IMR-90 (cell line): ENCODE measurements at regions not wholly inside any gene's neighbourhood (a gene's known extent, or its start where the extent isn't known, plus 50 kb on each side); places are given as distances from the start of the nearest gene placed in this dataset.
A peak's percentile ranks its signal among the peaks of the same experiment; 100 is the strongest.

Source experiments
- ATAC-seq: fragments of 200-7000 bp; cut with Tn5 transposase; 2 replicates; pipeline ENCODE4 v1.9.1; 2020; ENCODE audit warnings: low read depth, mild to moderate bottlenecking, moderate library complexity
- BruUV-seq: library from RNA; stranded (reverse); fragments of 400-500 nt; replicated peaks from 2 replicates; lab custom pipeline; 2021; lab: Mats Ljungman, UMichigan
- CTCF ChIA-PET: fragments of 300-600 bp; formaldehyde crosslinking; extraction: SDS; loops from one replicate; lab custom pipeline; 2021; ENCODE audit warnings: antibody characterized with exemption; lab: Yijun Ruan, JAX
- POLR2A ChIA-PET: fragments of 300-600 bp; sonication (Branson Sonifier 250); formaldehyde crosslinking; loops from one replicate; lab custom pipeline; 2022; ENCODE audit warnings: antibody characterized with exemption; ENCODE audit not compliant: unreplicated experiment; lab: Charles Lee
- DNase-seq: peaks from one replicate; pipeline ENCODE4 v3.0.0; 2013
- H2AFZ ChIP-seq: replicated peaks from 2 replicates; pipeline ENCODE3; 2013; ENCODE audit warnings: low read length, mild to moderate bottlenecking; ENCODE audit not compliant: poor library complexity
- H2AK5ac ChIP-seq: 2 replicates; pipeline ENCODE4 v1.6.1; 2013; ENCODE audit warnings: low read depth, low read length, inconsistent platforms
- H2AK9ac ChIP-seq: replicated peaks from 2 replicates; pipeline ENCODE3; 2013; ENCODE audit warnings: mild to moderate bottlenecking, low read depth, low read length, moderate library complexity; ENCODE audit not compliant: poor library complexity
- H2BK120ac ChIP-seq: 2 replicates; pipeline ENCODE4 v1.6.1; 2013; ENCODE audit warnings: low read depth, low read length, inconsistent platforms
- H2BK15ac ChIP-seq: 3 replicates; pipeline ENCODE4 v1.6.1; 2013; ENCODE audit warnings: low read depth, low read length, inconsistent platforms
- H2BK20ac ChIP-seq: 2 replicates; pipeline ENCODE4 v1.6.1; 2013; ENCODE audit warnings: low read depth, mild to moderate bottlenecking, inconsistent platforms, low read length, moderate library complexity
- H2BK5ac ChIP-seq: 2 replicates; pipeline ENCODE4 v1.6.1; 2013; ENCODE audit warnings: mild to moderate bottlenecking, low read depth, low read length, inconsistent platforms; ENCODE audit not compliant: poor library complexity, severe bottlenecking
- H3K14ac ChIP-seq: replicated peaks from 2 replicates; pipeline ENCODE4 v1.6.1; 2013; ENCODE audit warnings: low read depth, low read length, inconsistent platforms
- H3K18ac ChIP-seq: 2 replicates; pipeline ENCODE4 v1.6.1; 2013; ENCODE audit warnings: low read depth, low read length, control low read depth
- H3K23ac ChIP-seq: 2 replicates; pipeline ENCODE4 v1.6.1; 2013; ENCODE audit warnings: low read depth, low read length, inconsistent platforms
- H3K27ac ChIP-seq: 2 replicates; pipeline ENCODE4 v1.5.1; 2013; ENCODE audit warnings: mild to moderate bottlenecking, control low read depth, low read length; ENCODE audit not compliant: insufficient read depth
- H3K27me3 ChIP-seq: 2 replicates; pipeline ENCODE4 v1.6.1; 2013; ENCODE audit warnings: low read length; ENCODE audit not compliant: control insufficient read depth, insufficient read depth
- H3K36me3 ChIP-seq: 2 replicates; pipeline ENCODE4 v1.6.1; 2013; ENCODE audit warnings: low read length, mixed read lengths; ENCODE audit not compliant: control insufficient read depth, insufficient read depth
- H3K4ac ChIP-seq: 2 replicates; pipeline ENCODE4 v1.6.1; 2013; ENCODE audit warnings: low read depth, low read length, inconsistent platforms
- H3K4me1 ChIP-seq: 2 replicates; pipeline ENCODE4 v1.6.1; 2013; ENCODE audit warnings: low read length, mixed read lengths; ENCODE audit not compliant: control insufficient read depth, insufficient read depth
- H3K4me2 ChIP-seq: 2 replicates; pipeline ENCODE4 v1.6.1; 2013; ENCODE audit warnings: low read depth, mild to moderate bottlenecking, control low read depth, low read length, moderate library complexity
- H3K4me3 ChIP-seq: 2 replicates; pipeline ENCODE4 v1.5.1; 2013; ENCODE audit warnings: low read depth, mild to moderate bottlenecking, control low read depth, low read length, moderate library complexity; ENCODE audit not compliant: insufficient read depth
- H3K56ac ChIP-seq: 2 replicates; pipeline ENCODE4 v1.6.1; 2013; ENCODE audit warnings: low read length, inconsistent platforms; ENCODE audit not compliant: insufficient read depth; ENCODE audit errors: extremely low read depth
- H3K79me1 ChIP-seq, 2 experiments: 2 replicates each; pipeline ENCODE4 v1.6.1; 2013; ENCODE audit warnings: low read length in 2 of 2, inconsistent platforms in 1 of 2, low read depth in 1 of 2
- H3K9ac ChIP-seq: 2 replicates; pipeline ENCODE4 v1.6.1; 2013; ENCODE audit warnings: low read depth, low read length, control low read depth
- H3K9me1 ChIP-seq: 2 replicates; pipeline ENCODE4 v1.6.1; 2013; ENCODE audit warnings: low read length, inconsistent platforms; ENCODE audit not compliant: insufficient read depth
- H3K9me3 ChIP-seq: 2 replicates; pipeline ENCODE4 v1.6.1; 2013; ENCODE audit warnings: low read length; ENCODE audit not compliant: control insufficient read depth, insufficient read depth
- H4K20me1 ChIP-seq: 2 replicates; pipeline ENCODE4 v1.6.1; 2013; ENCODE audit warnings: low read length, inconsistent platforms; ENCODE audit not compliant: insufficient read depth
- H4K5ac ChIP-seq: 2 replicates; pipeline ENCODE4 v1.6.1; 2013; ENCODE audit warnings: mild to moderate bottlenecking, low read depth, low read length, control low read depth
- H4K8ac ChIP-seq, 2 experiments: 2 replicates each; pipeline ENCODE4 v1.6.1; 2013; ENCODE audit warnings: low read depth in 2 of 2, low read length in 2 of 2, control low read depth in 1 of 2, inconsistent platforms in 1 of 2
- H4K91ac ChIP-seq: 2 replicates; pipeline ENCODE4 v1.6.1; 2013; ENCODE audit warnings: low read depth, low read length, inconsistent platforms; ENCODE audit not compliant: insufficient read depth
- BHLHE40 ChIP-seq: fragments of 150-350 bp; IDR thresholded peaks from 2 replicates; pipeline ENCODE4 v1.6.1; 2016; ENCODE audit warnings: mild to moderate bottlenecking, low read depth, low read length
- CEBPB ChIP-seq: IDR thresholded peaks from 2 replicates; pipeline ENCODE4 v1.6.1; 2012; ENCODE audit warnings: low read depth, low read length, improper control_type of control experiment
- MAFK ChIP-seq: IDR thresholded peaks from 2 replicates; pipeline ENCODE4 v1.6.1; 2012; ENCODE audit warnings: low read depth, low read length, improper control_type of control experiment
- WGBS, 2 experiments: methylation state at CpG; one replicate each; pipeline versions ENCODE4 v1.1.5 to v1.1.7; 2013; ENCODE audit warnings: missing lambda C conversion rate in 2 of 2; ENCODE audit not compliant: insufficient read length in 1 of 2; ENCODE audit errors: extremely low coverage in 2 of 2; 5-methylcytosine and 5-hydroxymethylcytosine counted together
- dilution Hi-C: fragments of 300-500 bp; cut with HindIII; formaldehyde crosslinking; loops from one replicate; pipeline ENCODE4 v1.14.3; 2018; ENCODE audit warnings: low sequenced_read_pairs; ENCODE audit not compliant: unreplicated experiment
- in situ Hi-C: fragments of 300-500 bp; cut with MboI; formaldehyde crosslinking; loops from 3 replicates; pipeline ENCODE4 v1.14.3; 2019; ENCODE audit warnings: low sequenced_read_pairs, inconsistent platforms, mixed read lengths
- intact Hi-C: fragments of 100-400 bp; cut with micrococcal nuclease; formaldehyde crosslinking; loops from 2 replicates; pipeline ENCODE4 v1.10.0; 2022

GRCh38 chr6:121590438-121590837, 155.0 kb downstream of the GJA1 start:
- POLR2A ChIA-PET = no interaction called here
- peaks cover 7% of the 10 kb centered on the region; the same call in 1 of the 2 replicates for H3K4me1 ChIP-seq

More at GRCh38 chr6:121590438-121590837, 155.0 kb downstream of the GJA1 start:
- Histone ChIP-seq H3K56ac (no peak overlapping the region), H3K4me3 (no peak overlapping the region), H3K27me3 (no peaks in the 10 kb centered on the region), H3K27ac (no peak overlapping the region), H3K36me3 (no peaks in the 10 kb centered on the region), H2AK9ac (no peak overlapping the region), H4K5ac (no peak overlapping the region; the same call in 1 of the 2 replicates), H3K4me2 (peak overlapping the region; percentile 54; the same call in 1 of the 2 replicates), H3K23ac (no peak overlapping the region), H2BK20ac (no peak overlapping the region), H2BK15ac (no peak overlapping the region), H4K91ac (no peak overlapping the region), H4K20me1 (no peaks in the 10 kb centered on the region), H2BK120ac (no peak overlapping the region), H3K79me1 (no peaks in the 10 kb centered on the region), H3K9me1 (no peaks in the 10 kb centered on the region), H4K8ac (no peak overlapping the region), H3K9me3 (no peaks in the 10 kb centered on the region), H3K9ac (no peak overlapping the region), H2AFZ (no peak overlapping the region), H2AK5ac (no peak overlapping the region), H2BK5ac (no peak overlapping the region), H3K18ac (peak overlapping the region; percentile 52; the same call in 1 of the 2 replicates), H3K14ac (no peak overlapping the region), H3K4ac (no peak overlapping the region)
- CTCF ChIA-PET = no interaction called here
- dilution Hi-C loops (no loop called here), intact Hi-C loops (no loop called here), in situ Hi-C loops (loop anchor here (10.0 kb wide), 1 partner anchor 156 kb away; the partner anchor contains the start of gene GJA1)
- BruUV-seq = no TSS peak
- 0% methylated on average over 2 of the region's 2 CpGs; no CpG with 5 or more reads in 1 of the 2 experiments for WGBS, 2 experiments
- ATAC-seq (no peak), DNase-seq (peak; percentile 72)
- TF ChIP-seq CEBPB (peak; percentile 80), BHLHE40 (no peak), MAFK (no peak)
